HEK293T (cell line): ENCODE measurements at regions not wholly inside any gene's neighbourhood (a gene's known extent, or its start where the extent isn't known, plus 50 kb on each side); places are given as distances from the start of the nearest gene placed in this dataset.

Experiments used
- CTCF ChIA-PET: fragments of 350-600 bp; formaldehyde crosslinking; extraction: SDS; loops from one replicate; lab custom pipeline; 2021; ENCODE audit warnings: antibody characterized with exemption, inconsistent platforms; lab: Yijun Ruan, JAX
- POLR2A ChIA-PET: fragments of 350-600 bp; formaldehyde crosslinking; extraction: SDS; loops from one replicate; lab custom pipeline; 2020; ENCODE audit warnings: antibody characterized with exemption, inconsistent platforms; lab: Yijun Ruan, JAX
- DNase-seq: peaks from one replicate; pipeline ENCODE4 v3.0.0; 2012; ENCODE audit warnings: mixed read lengths; ENCODE audit errors: extremely low spot score
- ARNT ChIP-seq: fragments of 450-650 bp; IDR thresholded peaks from 2 replicates; pipeline ENCODE4 v1.6.1; 2017; ENCODE audit warnings: mild to moderate bottlenecking
- BHLHE40 ChIP-seq: fragments of 450-650 bp; IDR thresholded peaks from 2 replicates; pipeline ENCODE4 v1.6.1; 2016; ENCODE audit warnings: mild to moderate bottlenecking, moderate library complexity, borderline replicate concordance
- CTBP1 ChIP-seq: fragments of 450-650 bp; IDR thresholded peaks from 2 replicates; pipeline ENCODE4 v1.6.1; 2016; ENCODE audit warnings: borderline replicate concordance
- ELF4 ChIP-seq: fragments of 450-650 bp; IDR thresholded peaks from 2 replicates; pipeline ENCODE4 v1.6.1; 2017; ENCODE audit warnings: antibody characterized with exemption
- FOXA1 ChIP-seq: fragments of 450-650 bp; IDR thresholded peaks from 2 replicates; pipeline ENCODE4 v1.6.1; 2016; ENCODE audit warnings: mild to moderate bottlenecking
- FOXK2 ChIP-seq: fragments of 450-650 bp; IDR thresholded peaks from 2 replicates; pipeline ENCODE4 v1.6.1; 2016; ENCODE audit warnings: mild to moderate bottlenecking
- FOXM1 ChIP-seq: fragments of 450-650 bp; IDR thresholded peaks from 2 replicates; pipeline ENCODE4 v1.6.1; 2017; ENCODE audit warnings: mild to moderate bottlenecking, borderline replicate concordance
- HDGF ChIP-seq: fragments of 450-650 bp; IDR thresholded peaks from 2 replicates; pipeline ENCODE4 v1.6.1; 2017; ENCODE audit warnings: antibody characterized with exemption, borderline replicate concordance
- L3MBTL2 ChIP-seq: fragments of 450-650 bp; conservative IDR thresholded peaks from 2 replicates; pipeline ENCODE4 v1.6.1; 2016; ENCODE audit warnings: mild to moderate bottlenecking
- LEF1 ChIP-seq: fragments of 450-650 bp; IDR thresholded peaks from 2 replicates; pipeline ENCODE4 v1.6.1; 2017; ENCODE audit warnings: mild to moderate bottlenecking, borderline replicate concordance
- NFRKB ChIP-seq: fragments of 450-650 bp; IDR thresholded peaks from 2 replicates; pipeline ENCODE4 v1.6.1; 2016; ENCODE audit warnings: mild to moderate bottlenecking, moderate library complexity
- PKNOX1 ChIP-seq: fragments of 450-650 bp; IDR thresholded peaks from 2 replicates; pipeline ENCODE4 v1.6.1; 2016
- SP1 ChIP-seq: fragments of 450-650 bp; IDR thresholded peaks from 2 replicates; pipeline ENCODE4 v1.6.1; 2017
- SUZ12 ChIP-seq: fragments of 450-650 bp; IDR thresholded peaks from 2 replicates; pipeline ENCODE4 v1.6.1; 2016; ENCODE audit warnings: mild to moderate bottlenecking
- TARDBP ChIP-seq: fragments of 450-650 bp; IDR thresholded peaks from 2 replicates; pipeline ENCODE4 v1.6.1; 2016
- ZNF384 ChIP-seq: fragments of 450-650 bp; IDR thresholded peaks from 2 replicates; pipeline ENCODE4 v1.6.1; 2016

- TF ChIP-seq FOXM1 (no peak), FOXK2 (no peak), LEF1 (no peak), FOXA1 (no peak), SP1 (no peak), ZNF384 (no peak), NFRKB (no peak), ARNT (no peak), ELF4 (no peak), CTBP1 (no peak), L3MBTL2 (no peak), PKNOX1 (no peak), HDGF (no peak), TARDBP (no peak), BHLHE40 (no peak), SUZ12 (no peak)
- CTCF ChIA-PET, result interaction anchor here (0.7 kb wide), 1 partner anchor 14 kb away, joined by 3 read pairs; no protein-coding TSS in a partner anchor
- POLR2A ChIA-PET, result no interaction called here
- DNase-seq, result no peak
Measured at GRCh38 chr4:71195924-71196323, 142.9 kb upstream of the SLC4A4 start.

- ChIA-PET POLR2A (no interaction called here), CTCF (no interaction called here)
- DNase-seq, result no peak
- TF ChIP-seq NFRKB (no peak), SP1 (no peak), ELF4 (no peak), HDGF (no peak), SUZ12 (no peak), FOXM1 (no peak), PKNOX1 (no peak)
Measured at GRCh38 chr4:71198958-71199357, 139.9 kb upstream of the SLC4A4 start.

- TF ChIP-seq CTBP1, result no peak
- no peak for TF ChIP-seq SUZ12
- TF ChIP-seq ZNF384, result no peak
- TF ChIP-seq LEF1, result no peak
- no peak for DNase-seq
- POLR2A ChIA-PET, result no interaction called here
- CTCF ChIA-PET, result no interaction called here
Measured at GRCh38 chr4:71201057-71201456, 137.8 kb upstream of the SLC4A4 start.

GRCh38 chr4:71201817-71202576 lies 136.8 kb upstream of the SLC4A4 start:
- no peak for TF ChIP-seq TARDBP
- no peak for TF ChIP-seq SP1
- no peak for TF ChIP-seq FOXK2
- TF ChIP-seq ELF4, result no peak
- no peak for TF ChIP-seq HDGF
- no peak for TF ChIP-seq BHLHE40
- TF ChIP-seq CTBP1, result no peak
- no peak for TF ChIP-seq FOXM1
- ChIA-PET CTCF (no interaction called here), POLR2A (no interaction called here)
- DNase-seq, result no peak

GRCh38 chr4:71202705-71203104 lies 136.1 kb upstream of the SLC4A4 start:
- POLR2A ChIA-PET, result no interaction called here
- no peak for DNase-seq
- TF ChIP-seq NFRKB (no peak), BHLHE40 (no peak), FOXK2 (no peak)
- CTCF ChIA-PET, result no interaction called here

- CTCF ChIA-PET, result no interaction called here
- POLR2A ChIA-PET, result no interaction called here
- DNase-seq, result no peak
- TF ChIP-seq FOXA1 (no peak), LEF1 (no peak), ARNT (no peak), TARDBP (no peak), CTBP1 (no peak), BHLHE40 (no peak), ELF4 (no peak)
Measured at GRCh38 chr4:71204056-71204455, 134.8 kb upstream of the SLC4A4 start.

GRCh38 chr4:71206763-71207162 lies 132.1 kb upstream of the SLC4A4 start:
- no peak for TF ChIP-seq ELF4
- no peak for TF ChIP-seq L3MBTL2
- TF ChIP-seq FOXA1, result no peak
- TF ChIP-seq BHLHE40, result no peak
- TF ChIP-seq ARNT, result no peak
- ChIA-PET POLR2A (no interaction called here), CTCF (no interaction called here)
- no peak for DNase-seq
